ENCODE measurements at regions not wholly inside any gene's neighbourhood (a gene's known extent, or its start where the extent isn't known, plus 50 kb on each side); places are given as distances from the start of the nearest gene placed in this dataset.
"Not testable (repeated sequence)": the region's sequence is repeated elsewhere in the genome, so short reads cannot be mapped to it uniquely, and the experiment has no call there.

DNA sequence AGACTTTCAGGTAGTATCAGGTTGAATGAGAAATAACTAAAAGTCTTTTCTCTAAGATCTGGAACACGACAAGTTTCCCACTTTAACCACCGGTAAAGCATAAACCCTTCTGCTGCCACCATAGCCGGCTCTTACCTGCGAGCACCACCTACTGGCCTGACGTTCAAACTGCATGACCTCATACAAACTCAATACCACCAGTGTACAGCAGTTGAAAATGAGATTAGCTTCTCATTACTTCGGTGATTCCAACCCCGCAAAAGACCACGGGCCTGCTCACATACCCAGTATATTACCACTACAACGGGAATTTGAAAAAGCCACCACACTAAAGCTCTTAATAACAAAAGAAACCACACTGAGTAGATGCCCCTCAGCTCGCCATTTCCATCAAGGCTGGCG is 1238.6 kb downstream of the TMEM121 start:
- H3K9me3 ChIP-seq; intact Hi-C loops (cut with DNase I; ENCODE audit: low total_unique reads); H3K27ac ChIP-seq; H3K4me1 ChIP-seq; H3K27me3 ChIP-seq; DNase-seq; H3K36me3 ChIP-seq; H3K4me3 ChIP-seq: not testable (repeated sequence)
- TF ChIP-seq, protein P1, sequence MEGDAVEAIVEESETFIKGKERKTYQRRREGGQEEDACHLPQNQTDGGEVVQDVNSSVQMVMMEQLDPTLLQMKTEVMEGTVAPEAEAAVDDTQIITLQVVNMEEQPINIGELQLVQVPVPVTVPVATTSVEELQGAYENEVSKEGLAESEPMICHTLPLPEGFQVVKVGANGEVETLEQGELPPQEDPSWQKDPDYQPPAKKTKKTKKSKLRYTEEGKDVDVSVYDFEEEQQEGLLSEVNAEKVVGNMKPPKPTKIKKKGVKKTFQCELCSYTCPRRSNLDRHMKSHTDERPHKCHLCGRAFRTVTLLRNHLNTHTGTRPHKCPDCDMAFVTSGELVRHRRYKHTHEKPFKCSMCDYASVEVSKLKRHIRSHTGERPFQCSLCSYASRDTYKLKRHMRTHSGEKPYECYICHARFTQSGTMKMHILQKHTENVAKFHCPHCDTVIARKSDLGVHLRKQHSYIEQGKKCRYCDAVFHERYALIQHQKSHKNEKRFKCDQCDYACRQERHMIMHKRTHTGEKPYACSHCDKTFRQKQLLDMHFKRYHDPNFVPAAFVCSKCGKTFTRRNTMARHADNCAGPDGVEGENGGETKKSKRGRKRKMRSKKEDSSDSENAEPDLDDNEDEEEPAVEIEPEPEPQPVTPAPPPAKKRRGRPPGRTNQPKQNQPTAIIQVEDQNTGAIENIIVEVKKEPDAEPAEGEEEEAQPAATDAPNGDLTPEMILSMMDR (IDR thresholded peaks at IDR 0.05), result peak in 1 of 2 experiments; percentile 40

GRCh38 chr14:106766145-106766544 is 1239.8 kb downstream of the TMEM121 start:
- intact Hi-C loops (cut with DNase I; ENCODE audit: low total_unique reads), result no loop called here
- Histone ChIP-seq H3K4me1 (no peaks in the 10 kb centered on the region), H3K9me3 (no peaks in the 10 kb centered on the region), H3K4me3 (no peak overlapping the region), H3K27ac (no peak overlapping the region), H3K27me3 (no peaks in the 10 kb centered on the region), H3K36me3 (no peaks in the 10 kb centered on the region)
- TF ChIP-seq, protein P1 (IDR thresholded peaks at IDR 0.05), result no peak
- DNase-seq, result no peak

- H3K27ac ChIP-seq; DNase-seq; intact Hi-C loops (cut with DNase I; ENCODE audit: low total_unique reads): not testable (repeated sequence)
Observed at GRCh38 chr14:106766551-106767277, 1240.3 kb downstream of the TMEM121 start.

GRCh38 chr14:106768230-106768629 is 1241.8 kb downstream of the TMEM121 start:
- DNase-seq; H3K9me3 ChIP-seq; H3K27me3 ChIP-seq; H3K36me3 ChIP-seq; intact Hi-C loops (cut with DNase I; ENCODE audit: low total_unique reads); H3K4me1 ChIP-seq; H3K4me3 ChIP-seq; H3K27ac ChIP-seq: not testable (repeated sequence)

More at GRCh38 chr14:106766551-106767277, 1240.3 kb downstream of the TMEM121 start:
- not testable (repeated sequence) for H3K4me1 ChIP-seq, H3K4me3 ChIP-seq, H3K9me3 ChIP-seq, H3K36me3 ChIP-seq, H3K27me3 ChIP-seq

- intact Hi-C loops (cut with DNase I; ENCODE audit: low total_unique reads); H3K9me3 ChIP-seq; H3K4me1 ChIP-seq; H3K27me3 ChIP-seq; H3K4me3 ChIP-seq; H3K36me3 ChIP-seq; DNase-seq; H3K27ac ChIP-seq: not testable (repeated sequence)
Observed at GRCh38 chr14:106768972-106769700, 1242.8 kb downstream of the TMEM121 start.

DNA sequence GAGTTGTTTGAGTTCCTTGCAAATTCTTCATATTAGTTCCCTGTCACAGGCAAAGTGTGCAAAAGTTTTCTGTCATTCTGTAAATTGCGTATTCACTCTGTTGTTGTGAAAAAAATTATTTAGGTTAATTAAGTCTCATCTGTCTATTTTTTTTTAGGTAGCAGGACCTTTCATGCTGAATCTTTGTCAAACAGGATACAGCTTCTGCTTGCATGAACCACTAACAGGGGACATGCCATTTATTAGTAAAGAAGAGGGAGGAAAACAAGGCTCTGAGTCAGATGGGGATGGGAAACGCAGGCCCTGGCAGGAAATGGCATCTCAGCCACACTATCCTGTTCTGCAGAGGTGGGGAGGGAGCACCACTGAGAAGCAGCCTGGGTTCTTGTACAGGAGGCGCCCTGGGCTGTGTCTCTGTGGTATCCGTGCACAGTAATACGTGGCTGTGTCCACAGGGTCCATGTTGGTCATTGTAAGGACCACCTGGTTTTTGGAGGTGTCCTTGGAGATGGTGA is 1243.8 kb downstream of the TMEM121 start:
- H3K27ac ChIP-seq; intact Hi-C loops (cut with DNase I; ENCODE audit: low total_unique reads); H3K36me3 ChIP-seq; DNase-seq; H3K9me3 ChIP-seq; H3K4me1 ChIP-seq; H3K4me3 ChIP-seq; H3K27me3 ChIP-seq: not testable (repeated sequence)

DNA sequence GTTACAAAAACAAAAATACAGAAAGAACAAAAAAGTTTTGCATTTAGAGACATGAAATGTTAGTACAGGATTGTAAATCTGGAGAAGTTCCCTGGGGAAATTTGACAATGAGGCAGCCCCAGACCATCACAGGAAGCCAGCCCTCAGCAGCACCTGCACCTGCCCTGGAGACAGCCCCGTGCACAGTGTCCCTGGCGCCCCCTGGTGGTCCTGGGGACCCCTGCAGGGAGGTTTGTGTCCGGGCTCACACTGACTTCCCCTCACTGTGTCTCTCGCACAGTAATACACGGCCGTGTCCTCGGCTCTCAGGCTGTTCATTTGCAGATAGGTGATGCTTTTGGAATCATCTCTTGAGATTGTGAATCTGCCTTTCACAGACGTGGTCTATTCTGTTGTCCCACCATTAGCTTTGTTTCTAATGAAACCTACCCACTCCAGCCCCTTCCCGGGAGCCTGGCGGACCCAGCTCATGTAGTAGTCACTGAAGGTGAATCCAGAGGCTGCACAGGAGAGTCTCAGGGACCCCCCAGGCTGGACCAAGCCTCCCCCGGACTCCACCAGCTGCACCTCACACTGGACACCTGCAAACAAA is 1248.6 kb downstream of the TMEM121 start:
- H3K36me3 ChIP-seq; H3K4me3 ChIP-seq; DNase-seq; H3K9me3 ChIP-seq; H3K27ac ChIP-seq; H3K27me3 ChIP-seq; H3K4me1 ChIP-seq; intact Hi-C loops (cut with DNase I; ENCODE audit: low total_unique reads): not testable (repeated sequence)
- TF ChIP-seq, protein P1 (IDR thresholded peaks at IDR 0.05), result peak in 1 of 2 experiments; percentile 17

Data from tibial artery (tissue), 4 donors.